OCI-LY1 (cell line): ENCODE measurements at regions not wholly inside any gene's neighbourhood (a gene's known extent, or its start where the extent isn't known, plus 50 kb on each side); places are given as distances from the start of the nearest gene placed in this dataset.

ENCODE experiments used
- EZH2 ChIP-seq: fragments of 200-600 bp; sonication (generic), shearing (Covaris generic); IDR thresholded peaks from 2 replicates; pipeline ENCODE4 v1.8.0; 2017; ENCODE audit warnings: borderline replicate concordance, mixed run types, mild to moderate bottlenecking, antibody characterized with exemption, low read length, moderate library complexity, mixed read lengths
- TF ChIP-seq, protein P1 (sequence below): fragments of 200-600 bp; sonication (generic), shearing (Covaris generic); IDR thresholded peaks from 2 replicates; pipeline ENCODE4 v1.5.1; 2017; ENCODE audit warnings: mild to moderate bottlenecking, antibody characterized with exemption, low read length, moderate library complexity, mixed read lengths

DNA sequence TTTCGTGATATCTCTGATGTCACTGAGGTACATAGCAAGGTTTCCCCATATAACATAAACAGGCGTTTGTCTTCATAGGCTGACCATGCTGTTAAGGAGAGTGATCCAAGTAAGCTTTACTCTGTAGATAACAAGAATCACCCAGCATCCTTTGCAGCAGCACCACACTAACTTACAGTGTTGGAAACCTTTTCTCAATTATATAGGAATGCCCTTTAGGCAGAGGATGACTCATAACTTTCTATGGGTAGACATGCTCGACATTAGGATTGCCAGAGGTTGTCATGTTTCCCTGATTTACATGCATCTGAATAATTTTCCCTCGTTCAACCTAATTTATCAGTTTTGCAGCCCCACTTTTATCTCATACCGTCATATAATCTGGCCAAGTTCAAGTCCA lies 870.0 kb upstream of the CDH9 start:
- TF ChIP-seq, protein P1, sequence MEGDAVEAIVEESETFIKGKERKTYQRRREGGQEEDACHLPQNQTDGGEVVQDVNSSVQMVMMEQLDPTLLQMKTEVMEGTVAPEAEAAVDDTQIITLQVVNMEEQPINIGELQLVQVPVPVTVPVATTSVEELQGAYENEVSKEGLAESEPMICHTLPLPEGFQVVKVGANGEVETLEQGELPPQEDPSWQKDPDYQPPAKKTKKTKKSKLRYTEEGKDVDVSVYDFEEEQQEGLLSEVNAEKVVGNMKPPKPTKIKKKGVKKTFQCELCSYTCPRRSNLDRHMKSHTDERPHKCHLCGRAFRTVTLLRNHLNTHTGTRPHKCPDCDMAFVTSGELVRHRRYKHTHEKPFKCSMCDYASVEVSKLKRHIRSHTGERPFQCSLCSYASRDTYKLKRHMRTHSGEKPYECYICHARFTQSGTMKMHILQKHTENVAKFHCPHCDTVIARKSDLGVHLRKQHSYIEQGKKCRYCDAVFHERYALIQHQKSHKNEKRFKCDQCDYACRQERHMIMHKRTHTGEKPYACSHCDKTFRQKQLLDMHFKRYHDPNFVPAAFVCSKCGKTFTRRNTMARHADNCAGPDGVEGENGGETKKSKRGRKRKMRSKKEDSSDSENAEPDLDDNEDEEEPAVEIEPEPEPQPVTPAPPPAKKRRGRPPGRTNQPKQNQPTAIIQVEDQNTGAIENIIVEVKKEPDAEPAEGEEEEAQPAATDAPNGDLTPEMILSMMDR = no peak
- TF ChIP-seq EZH2 = no peak
